Esophagus muscularis mucosa (tissue), 4 donors: ENCODE measurements at regions not wholly inside any gene's neighbourhood (a gene's known extent, or its start where the extent isn't known, plus 50 kb on each side); places are given as distances from the start of the nearest gene placed in this dataset.

Experiments used
- EP300 ChIP-seq: sonication (generic); formaldehyde crosslinking; IDR thresholded peaks from one replicate; pipeline ENCODE4 v1.6.1; 2017; ENCODE audit warnings: antibody characterized with exemption
- POLR2A ChIP-seq: fragments of 450-650 bp; IDR thresholded peaks from one replicate; pipeline ENCODE4 v1.6.1; 2017; ENCODE audit warnings: antibody characterized with exemption, moderate library complexity, mild to moderate bottlenecking, low read depth
- TF ChIP-seq, protein P1 (sequence below), 3 experiments: fragments of 200-600 bp in 2 of 3; fragments of 450-650 bp in 1 of 3; sonication (generic) in 2 of 3; IDR thresholded peaks; one replicate each; pipeline ENCODE4 v1.5.1; 2017 to 2019; ENCODE audit warnings: antibody characterized with exemption in 3 of 3, mild to moderate bottlenecking in 2 of 3, moderate library complexity in 1 of 3

GRCh38 chr3:11948331-11948730, 55.9 kb upstream of the SYN2 start:
- TF ChIP-seq, protein P1, sequence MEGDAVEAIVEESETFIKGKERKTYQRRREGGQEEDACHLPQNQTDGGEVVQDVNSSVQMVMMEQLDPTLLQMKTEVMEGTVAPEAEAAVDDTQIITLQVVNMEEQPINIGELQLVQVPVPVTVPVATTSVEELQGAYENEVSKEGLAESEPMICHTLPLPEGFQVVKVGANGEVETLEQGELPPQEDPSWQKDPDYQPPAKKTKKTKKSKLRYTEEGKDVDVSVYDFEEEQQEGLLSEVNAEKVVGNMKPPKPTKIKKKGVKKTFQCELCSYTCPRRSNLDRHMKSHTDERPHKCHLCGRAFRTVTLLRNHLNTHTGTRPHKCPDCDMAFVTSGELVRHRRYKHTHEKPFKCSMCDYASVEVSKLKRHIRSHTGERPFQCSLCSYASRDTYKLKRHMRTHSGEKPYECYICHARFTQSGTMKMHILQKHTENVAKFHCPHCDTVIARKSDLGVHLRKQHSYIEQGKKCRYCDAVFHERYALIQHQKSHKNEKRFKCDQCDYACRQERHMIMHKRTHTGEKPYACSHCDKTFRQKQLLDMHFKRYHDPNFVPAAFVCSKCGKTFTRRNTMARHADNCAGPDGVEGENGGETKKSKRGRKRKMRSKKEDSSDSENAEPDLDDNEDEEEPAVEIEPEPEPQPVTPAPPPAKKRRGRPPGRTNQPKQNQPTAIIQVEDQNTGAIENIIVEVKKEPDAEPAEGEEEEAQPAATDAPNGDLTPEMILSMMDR (IDR thresholded peaks at IDR 0.05): no peak
- TF ChIP-seq POLR2A (no peak), EP300 (no peak)
